ENCODE measurements at regions not wholly inside any gene's neighbourhood (a gene's known extent, or its start where the extent isn't known, plus 50 kb on each side); places are given as distances from the start of the nearest gene placed in this dataset.

DNA sequence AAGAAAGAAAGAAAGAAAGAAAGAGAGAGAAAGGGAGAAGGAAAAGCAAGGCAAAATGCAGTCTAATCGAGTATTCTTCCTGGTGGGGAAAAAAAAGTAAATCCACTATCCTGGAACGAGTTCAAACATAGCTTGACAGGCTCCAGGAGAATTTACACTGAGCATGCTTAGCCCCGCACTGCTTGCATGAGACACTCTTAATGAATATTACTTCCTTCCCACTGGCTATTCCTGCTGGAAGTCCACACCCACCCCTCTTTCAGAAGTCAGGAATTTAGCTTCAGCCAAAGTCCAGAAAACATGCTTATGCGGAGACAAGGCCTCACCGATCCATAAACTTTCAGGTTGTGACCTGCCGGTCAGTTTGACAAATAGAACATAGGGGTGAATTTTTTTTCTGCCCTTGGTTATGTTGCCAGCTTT lies 251.8 kb upstream of the BLID start:
- ChIA-PET POLR2A (no interaction called here), CTCF (no interaction called here)
- intact Hi-C loops (cut with micrococcal nuclease) = no loop called here
- TF ChIP-seq, protein P1, sequence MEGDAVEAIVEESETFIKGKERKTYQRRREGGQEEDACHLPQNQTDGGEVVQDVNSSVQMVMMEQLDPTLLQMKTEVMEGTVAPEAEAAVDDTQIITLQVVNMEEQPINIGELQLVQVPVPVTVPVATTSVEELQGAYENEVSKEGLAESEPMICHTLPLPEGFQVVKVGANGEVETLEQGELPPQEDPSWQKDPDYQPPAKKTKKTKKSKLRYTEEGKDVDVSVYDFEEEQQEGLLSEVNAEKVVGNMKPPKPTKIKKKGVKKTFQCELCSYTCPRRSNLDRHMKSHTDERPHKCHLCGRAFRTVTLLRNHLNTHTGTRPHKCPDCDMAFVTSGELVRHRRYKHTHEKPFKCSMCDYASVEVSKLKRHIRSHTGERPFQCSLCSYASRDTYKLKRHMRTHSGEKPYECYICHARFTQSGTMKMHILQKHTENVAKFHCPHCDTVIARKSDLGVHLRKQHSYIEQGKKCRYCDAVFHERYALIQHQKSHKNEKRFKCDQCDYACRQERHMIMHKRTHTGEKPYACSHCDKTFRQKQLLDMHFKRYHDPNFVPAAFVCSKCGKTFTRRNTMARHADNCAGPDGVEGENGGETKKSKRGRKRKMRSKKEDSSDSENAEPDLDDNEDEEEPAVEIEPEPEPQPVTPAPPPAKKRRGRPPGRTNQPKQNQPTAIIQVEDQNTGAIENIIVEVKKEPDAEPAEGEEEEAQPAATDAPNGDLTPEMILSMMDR (IDR thresholded peaks at IDR 0.05) = no peak
- no peaks in the 10 kb centered on the region for H3K4me1 Mint-ChIP-seq
- H3K27ac Mint-ChIP-seq = no peak overlapping the region
- no peak for DNase-seq
- H3K36me3 Mint-ChIP-seq (ENCODE audit: low read depth) = no peaks in the 10 kb centered on the region
- no peak for ATAC-seq (ENCODE audit: low read depth)
- peaks cover 4% of the 10 kb centered on the region for H3K27me3 Mint-ChIP-seq
- no peak overlapping the region for H3K4me3 Mint-ChIP-seq
- peaks cover 2% of the 10 kb centered on the region for H3K9me3 Mint-ChIP-seq

DNA sequence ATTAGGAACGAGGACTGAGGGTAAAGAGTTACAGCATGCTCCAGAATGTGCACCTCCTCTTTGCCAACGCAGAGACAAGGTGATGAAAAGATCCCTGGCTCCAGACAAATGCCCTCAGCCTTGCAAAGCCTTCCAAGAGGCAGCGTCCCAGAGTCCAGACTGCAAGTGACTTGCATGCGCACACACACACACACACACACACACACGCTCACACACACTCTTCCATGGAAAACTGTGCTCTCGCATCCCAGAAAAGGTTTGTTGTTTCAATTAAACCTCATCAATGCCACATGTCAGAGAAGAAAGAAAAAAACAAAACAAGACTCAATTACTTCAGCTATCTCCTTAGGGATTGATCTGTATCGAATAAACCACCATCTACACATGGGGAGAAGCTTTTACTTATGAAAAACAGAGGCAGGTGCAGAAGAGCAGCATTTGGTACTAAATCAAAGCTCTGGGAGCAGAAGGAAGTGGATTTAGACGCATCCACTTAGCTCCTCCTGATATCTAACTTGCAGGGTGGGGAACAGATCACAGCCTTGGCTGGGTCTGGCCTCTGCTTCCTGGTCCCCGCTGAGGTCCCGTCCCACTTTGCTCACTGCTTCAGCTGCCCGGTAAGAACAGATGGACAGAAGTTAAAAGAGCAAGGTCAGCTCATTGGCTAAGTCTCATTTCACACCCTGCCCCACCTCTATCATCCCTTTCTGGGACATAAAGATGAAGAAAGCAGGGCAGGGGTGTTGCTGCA lies 249.8 kb upstream of the BLID start:
- Mint-ChIP-seq H3K27ac (no peak overlapping the region), H3K36me3 (ENCODE audit: low read depth) (no peaks in the 10 kb centered on the region), H3K4me1 (no peaks in the 10 kb centered on the region), H3K4me3 (no peak overlapping the region), H3K27me3 (peaks cover 4% of the 10 kb centered on the region), H3K9me3 (peaks cover 2% of the 10 kb centered on the region)
- CTCF ChIA-PET = no interaction called here
- ATAC-seq (ENCODE audit: low read depth) = no peak
- intact Hi-C loops (cut with micrococcal nuclease) = no loop called here
- DNase-seq = no peak
- TF ChIP-seq, protein P1 (IDR thresholded peaks at IDR 0.05) = no peak
- POLR2A ChIA-PET = no interaction called here

DNA sequence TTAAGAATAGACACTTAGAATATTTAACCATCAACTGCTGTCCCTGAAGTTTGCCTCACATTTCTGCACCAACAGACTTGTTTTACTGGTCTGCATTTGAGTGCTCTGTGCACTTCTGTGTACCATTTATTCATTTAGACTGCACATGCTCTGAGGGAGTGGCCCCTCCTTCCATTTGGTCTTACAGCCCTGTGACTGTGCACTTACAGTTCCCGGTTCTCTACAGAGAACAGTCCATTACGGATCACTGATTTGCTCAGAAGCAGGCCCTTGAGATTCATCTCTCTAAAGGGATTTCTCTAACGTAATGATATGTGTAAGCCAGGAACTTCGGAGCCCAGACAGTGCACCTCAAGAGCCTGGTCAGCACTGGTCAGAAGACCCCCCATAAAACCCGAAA lies 247.3 kb upstream of the BLID start:
- CTCF ChIA-PET = no interaction called here
- intact Hi-C loops (cut with micrococcal nuclease) = no loop called here
- POLR2A ChIA-PET = no interaction called here
- no peaks in the 10 kb centered on the region for H3K36me3 Mint-ChIP-seq (ENCODE audit: low read depth)
- ATAC-seq (ENCODE audit: low read depth) (no peak), DNase-seq (no peak)
- no peak overlapping the region for H3K27ac Mint-ChIP-seq
- TF ChIP-seq, protein P1 (IDR thresholded peaks at IDR 0.05) = no peak
- no peak overlapping the region for H3K4me3 Mint-ChIP-seq
- no peaks in the 10 kb centered on the region for H3K9me3 Mint-ChIP-seq
- H3K4me1 Mint-ChIP-seq = no peaks in the 10 kb centered on the region
- peaks cover 4% of the 10 kb centered on the region for H3K27me3 Mint-ChIP-seq

DNA sequence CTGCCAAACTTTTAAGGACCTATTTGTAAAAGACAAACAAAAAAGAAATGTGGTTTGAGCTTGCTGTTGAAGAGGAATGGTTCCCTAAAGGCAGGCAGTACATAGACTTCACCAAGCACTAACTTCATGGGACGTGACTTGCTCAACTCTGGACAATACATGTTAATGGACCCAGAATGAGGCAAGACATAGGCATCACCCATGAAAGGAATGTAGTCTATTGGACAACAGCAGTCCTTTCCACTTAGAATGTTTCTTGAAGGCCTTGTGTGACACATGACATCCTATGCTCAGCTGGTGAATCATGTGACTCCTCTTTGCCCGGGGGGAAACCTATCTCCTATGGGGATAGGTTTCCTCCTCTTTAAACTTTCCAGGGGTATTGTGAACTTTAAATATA lies 246.4 kb upstream of the BLID start:
- TF ChIP-seq, protein P1 (IDR thresholded peaks at IDR 0.05) = no peak
- ChIA-PET CTCF (no interaction called here), POLR2A (no interaction called here)
- Mint-ChIP-seq H3K36me3 (ENCODE audit: low read depth) (no peaks in the 10 kb centered on the region), H3K4me3 (no peak overlapping the region), H3K9me3 (no peaks in the 10 kb centered on the region), H3K27ac (no peak overlapping the region), H3K27me3 (peaks cover 4% of the 10 kb centered on the region), H3K4me1 (no peaks in the 10 kb centered on the region)
- DNase-seq (no peak), ATAC-seq (ENCODE audit: low read depth) (no peak)
- intact Hi-C loops (cut with micrococcal nuclease) = no loop called here

DNA sequence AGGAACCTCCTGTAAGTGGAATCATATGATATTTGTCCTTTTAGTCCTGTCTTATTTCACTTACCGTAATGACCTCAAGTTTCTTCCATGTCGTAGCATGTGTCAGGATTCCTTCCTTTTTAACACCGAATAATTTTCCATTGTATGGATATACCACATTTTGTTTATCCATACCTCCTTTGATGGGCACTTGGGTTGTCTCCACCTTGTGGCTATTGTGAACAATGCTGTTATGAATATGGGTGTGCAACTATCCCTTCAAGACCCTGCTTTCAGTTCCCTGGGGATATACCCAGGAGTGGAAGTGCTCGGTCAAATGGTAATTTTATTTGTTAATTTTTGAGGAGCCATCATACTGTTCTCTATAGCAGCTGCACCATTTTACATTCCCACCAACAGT lies 244.9 kb upstream of the BLID start:
- Mint-ChIP-seq H3K4me3 (no peak overlapping the region), H3K27ac (no peak overlapping the region), H3K36me3 (ENCODE audit: low read depth) (no peaks in the 10 kb centered on the region), H3K4me1 (no peaks in the 10 kb centered on the region), H3K27me3 (peaks cover 4% of the 10 kb centered on the region), H3K9me3 (no peaks in the 10 kb centered on the region)
- ChIA-PET CTCF (no interaction called here), POLR2A (no interaction called here)
- intact Hi-C loops (cut with micrococcal nuclease) = no loop called here
- ATAC-seq (ENCODE audit: low read depth) (no peak), DNase-seq (no peak)
- TF ChIP-seq, protein P1 (IDR thresholded peaks at IDR 0.05) = no peak

Data from activated B cell treated with CpG ODN at 0.5 μM for 24 hours (primary cell).